Activated CD8-positive, alpha-beta memory T cell treated with anti-CD3 and anti-CD28 coated beads for 36 hours (primary cell): ENCODE measurements at regions not wholly inside any gene's neighbourhood (a gene's known extent, or its start where the extent isn't known, plus 50 kb on each side); places are given as distances from the start of the nearest gene placed in this dataset.
"Not testable (repeated sequence)": the region's sequence is repeated elsewhere in the genome, so short reads cannot be mapped to it uniquely, and the experiment has no call there.

Experiments
- CTCF ChIA-PET: fragments of 350-600 bp; sonication (Branson Sonifier 250); formaldehyde crosslinking; loops from one replicate; lab custom pipeline; 2021; ENCODE audit warnings: antibody characterized with exemption; lab: Charles Lee
- POLR2A ChIA-PET: fragments of 350-600 bp; sonication (Branson Sonifier 250); formaldehyde crosslinking; loops from one replicate; lab custom pipeline; 2021; ENCODE audit warnings: antibody characterized with exemption; lab: Charles Lee

DNA sequence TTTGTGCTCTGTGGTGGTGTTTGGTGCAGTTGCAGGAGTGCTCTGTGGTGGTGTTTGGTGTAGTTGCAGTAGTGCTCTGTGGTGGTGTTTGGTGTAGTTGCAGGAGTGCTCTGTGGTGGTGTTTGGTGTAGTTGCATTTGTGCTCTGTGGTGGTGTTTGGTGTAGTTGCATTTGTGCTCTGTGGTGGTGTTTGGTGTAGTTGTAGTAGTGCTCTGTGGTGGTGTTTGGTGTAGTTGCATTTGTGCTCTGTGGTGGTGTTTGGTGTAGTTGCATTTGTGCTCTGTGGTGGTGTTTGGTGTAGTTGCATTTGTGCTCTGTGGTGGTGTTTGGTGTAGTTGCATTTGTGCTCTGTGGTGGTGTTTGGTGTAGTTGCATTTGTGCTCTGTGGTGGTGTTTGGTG, 705.7 kb upstream of the FRG1 start:
- CTCF ChIA-PET, POLR2A ChIA-PET: not testable (repeated sequence)

DNA sequence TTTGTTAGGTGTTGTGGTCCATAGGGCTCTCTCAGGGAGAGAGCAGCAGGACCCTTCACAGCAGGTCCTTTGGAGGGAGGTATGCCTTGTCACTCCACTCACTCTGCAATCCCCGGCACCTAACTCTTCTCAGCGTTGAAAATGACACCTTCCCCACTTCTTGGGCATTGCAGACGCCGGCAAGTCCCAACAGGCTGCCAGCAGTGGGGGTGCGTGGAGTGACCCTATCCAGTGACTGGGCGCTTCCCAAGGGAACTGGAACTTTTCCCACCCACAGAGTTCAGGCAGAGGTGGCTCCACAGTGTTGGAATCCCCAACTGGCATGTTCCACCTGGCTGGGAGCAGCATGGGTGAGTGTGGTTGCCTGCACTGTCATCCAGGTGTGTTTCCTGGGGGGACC, 705.1 kb upstream of the FRG1 start:
- ChIA-PET CTCF (no interaction called here), POLR2A (no interaction called here)

DNA sequence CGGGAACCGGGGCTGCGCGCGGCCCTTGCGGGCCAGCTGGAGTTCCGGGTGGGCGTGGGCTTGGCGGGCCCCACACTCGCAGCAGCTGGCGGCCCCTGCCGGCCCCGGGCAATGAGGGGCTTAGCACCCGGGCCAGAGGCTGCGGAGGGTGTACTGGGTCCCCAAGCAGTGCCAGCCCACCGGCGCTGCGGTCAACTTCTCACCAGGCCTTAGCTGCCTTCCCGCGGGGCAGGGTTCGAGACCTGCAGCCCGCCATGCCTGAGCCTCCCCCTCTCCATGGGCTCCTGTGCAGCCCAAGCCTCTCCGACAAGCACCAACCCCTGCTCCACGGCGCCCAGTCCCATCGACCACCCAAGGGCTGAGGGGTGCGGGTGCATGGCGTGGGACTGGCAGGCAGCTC, 704.4 kb upstream of the FRG1 start:
- POLR2A ChIA-PET, CTCF ChIA-PET: not testable (repeated sequence)

DNA sequence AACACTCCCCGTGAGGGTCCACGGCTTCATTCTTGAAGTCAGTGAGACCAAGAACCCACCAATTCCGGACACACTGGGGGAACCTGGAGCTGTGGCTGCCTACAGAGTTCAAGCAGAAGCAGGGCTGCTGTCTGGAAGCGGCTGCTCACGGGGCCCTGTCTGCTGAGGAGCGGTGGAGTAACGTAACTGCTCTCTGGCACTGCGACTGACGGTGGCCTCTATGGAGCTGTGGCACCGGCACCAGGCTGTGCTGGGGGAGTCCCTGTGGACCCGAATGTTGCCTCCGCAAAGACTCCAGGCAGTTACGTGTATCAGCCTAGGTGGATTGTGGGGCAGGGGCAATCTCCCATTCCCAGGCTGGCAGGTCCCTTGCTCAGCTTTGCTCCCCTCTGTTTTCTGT, 703.3 kb upstream of the FRG1 start:
- POLR2A ChIA-PET: no interaction called here

DNA sequence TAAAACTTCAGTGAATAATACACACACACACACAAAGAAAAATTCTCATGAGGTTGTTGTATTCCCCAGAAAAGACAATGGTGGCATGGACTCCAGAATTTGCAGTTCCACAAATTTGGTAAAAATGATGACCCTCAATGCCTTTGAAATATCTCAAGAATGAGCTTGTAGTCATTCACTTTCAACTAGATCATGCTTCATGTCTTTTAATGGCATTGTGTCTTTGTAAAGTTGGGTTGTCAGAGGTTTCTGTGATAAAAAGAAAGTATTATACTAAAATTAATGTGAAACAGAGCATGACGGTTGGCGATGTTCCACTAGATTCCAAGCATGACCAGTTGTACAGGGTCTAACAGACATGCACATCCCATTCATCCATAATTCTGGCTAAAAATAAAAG, 685.0 kb upstream of the FRG1 start:
- POLR2A ChIA-PET: no interaction called here
- CTCF ChIA-PET: no interaction called here

More for the DNA sequence above, 703.3 kb upstream of the FRG1 start:
- CTCF ChIA-PET: no interaction called here

DNA sequence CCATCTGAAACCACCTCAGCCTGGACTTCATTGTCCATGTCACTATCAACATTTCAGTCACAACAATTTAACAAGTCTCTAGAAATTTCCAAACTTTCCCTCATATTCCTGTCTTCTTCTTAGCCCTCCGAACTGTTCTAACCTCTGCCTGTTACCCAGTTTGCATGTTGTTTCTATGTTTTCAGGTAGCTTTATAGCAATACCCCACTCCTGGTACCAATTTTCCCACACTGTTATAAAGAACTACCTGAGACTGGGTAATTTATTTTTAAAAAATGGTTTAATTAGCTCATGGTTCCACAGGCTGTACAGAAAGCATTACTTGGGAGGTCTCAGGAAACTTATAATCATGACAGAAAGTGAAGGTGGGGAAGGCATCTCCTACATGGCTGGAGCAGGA, 679.2 kb upstream of the FRG1 start:
- POLR2A ChIA-PET: no interaction called here

DNA sequence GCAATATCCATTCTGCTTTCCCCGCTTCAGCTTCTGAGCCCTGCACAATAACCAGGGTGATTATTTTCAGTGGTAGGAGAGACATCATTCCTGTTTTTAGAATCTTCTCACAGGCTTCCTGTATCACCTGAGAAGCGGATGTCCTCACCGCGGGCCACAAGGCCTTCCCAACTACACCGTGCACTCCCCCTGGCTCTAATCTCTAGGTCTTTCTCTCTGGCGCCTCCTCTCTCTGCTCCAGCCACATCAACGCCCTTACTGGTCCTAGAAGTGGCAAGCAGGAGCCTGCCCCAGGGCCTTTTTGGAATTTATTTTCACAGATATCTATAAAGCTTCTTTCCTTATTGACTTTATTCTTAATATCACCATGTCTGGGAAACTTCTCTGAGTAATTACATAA, 675.2 kb upstream of the FRG1 start:
- CTCF ChIA-PET: no interaction called here
- POLR2A ChIA-PET: no interaction called here

More for the DNA sequence above, 679.2 kb upstream of the FRG1 start:
- CTCF ChIA-PET: no interaction called here

DNA sequence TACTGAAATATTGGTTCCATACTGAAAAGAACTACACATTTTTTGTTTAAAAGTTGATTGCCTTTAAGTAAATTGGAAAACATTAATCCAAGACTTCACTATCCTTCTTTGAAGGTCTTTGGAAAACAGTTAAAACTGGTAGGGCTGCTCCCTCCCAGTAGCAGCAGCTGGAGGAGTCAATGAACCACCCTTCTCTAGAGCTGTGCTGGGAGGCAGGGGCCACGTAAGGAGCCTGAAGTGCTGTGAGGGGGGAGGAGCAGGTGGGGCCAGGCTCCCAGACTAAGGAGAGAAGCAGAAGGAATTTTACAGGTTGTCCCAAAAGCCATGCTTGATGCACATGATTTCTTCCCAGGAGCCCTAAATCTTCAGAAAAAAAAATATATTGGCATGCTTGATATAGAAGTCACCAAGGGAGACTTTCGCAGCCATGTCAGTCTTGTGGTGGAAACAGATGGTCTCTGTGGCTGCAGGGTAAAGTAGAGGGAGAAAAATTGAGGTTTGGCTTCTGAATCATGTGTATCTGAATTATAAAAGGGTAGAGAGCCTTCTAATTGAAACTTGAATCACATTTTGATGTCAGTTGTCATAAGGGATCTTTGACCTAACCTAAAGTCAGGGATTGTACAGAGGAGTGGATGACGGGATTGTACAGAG, 673.2 kb upstream of the FRG1 start:
- POLR2A ChIA-PET: no interaction called here
- CTCF ChIA-PET: no interaction called here

DNA sequence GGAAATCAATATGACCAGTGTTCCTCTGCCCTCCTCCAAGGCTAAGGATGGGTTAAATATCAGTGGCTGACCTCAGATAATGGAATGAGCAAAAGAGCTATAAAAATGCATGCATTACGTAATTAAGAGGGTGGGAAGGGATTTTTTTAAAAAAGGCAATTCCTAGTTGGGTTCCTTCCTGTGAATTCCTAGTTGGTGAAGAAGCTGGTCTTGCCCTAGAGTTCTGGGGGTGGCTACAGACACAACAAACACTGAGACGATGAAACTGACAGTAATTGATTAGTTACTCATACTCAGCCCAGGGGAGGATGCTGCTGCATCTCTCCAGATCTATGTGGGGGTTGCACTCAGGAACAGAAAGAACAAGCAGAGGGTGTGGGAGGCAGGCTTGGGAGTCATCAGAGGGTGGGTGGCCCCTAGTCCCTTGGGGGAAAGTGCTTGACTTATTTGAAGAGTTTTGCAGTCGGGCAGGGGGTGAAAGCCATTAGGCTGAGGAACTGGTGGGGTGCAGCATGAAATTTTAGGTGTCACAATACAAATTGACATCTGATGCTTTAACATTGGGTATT, 662.0 kb upstream of the FRG1 start:
- POLR2A ChIA-PET: no interaction called here
- CTCF ChIA-PET: no interaction called here

DNA sequence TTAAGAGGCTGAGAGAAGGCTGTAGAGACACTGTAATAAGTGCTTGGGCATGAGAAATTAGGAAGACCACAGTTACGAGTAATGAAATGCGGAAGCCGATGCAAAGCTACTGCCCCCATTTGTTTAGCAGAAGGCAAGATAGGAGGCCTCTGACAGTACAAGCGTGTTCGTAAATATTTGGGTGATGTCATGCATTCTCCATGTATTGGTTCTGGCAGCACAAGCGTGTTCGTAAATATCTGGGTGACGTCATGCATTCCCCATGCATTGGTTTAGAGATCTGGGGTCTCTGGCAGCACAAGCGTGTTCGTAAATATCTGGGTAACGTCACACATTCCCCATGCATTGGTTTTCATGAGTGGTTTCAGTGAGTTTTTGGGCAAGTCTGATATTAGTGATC, 661.5 kb upstream of the FRG1 start:
- ChIA-PET CTCF (no interaction called here), POLR2A (no interaction called here)

DNA sequence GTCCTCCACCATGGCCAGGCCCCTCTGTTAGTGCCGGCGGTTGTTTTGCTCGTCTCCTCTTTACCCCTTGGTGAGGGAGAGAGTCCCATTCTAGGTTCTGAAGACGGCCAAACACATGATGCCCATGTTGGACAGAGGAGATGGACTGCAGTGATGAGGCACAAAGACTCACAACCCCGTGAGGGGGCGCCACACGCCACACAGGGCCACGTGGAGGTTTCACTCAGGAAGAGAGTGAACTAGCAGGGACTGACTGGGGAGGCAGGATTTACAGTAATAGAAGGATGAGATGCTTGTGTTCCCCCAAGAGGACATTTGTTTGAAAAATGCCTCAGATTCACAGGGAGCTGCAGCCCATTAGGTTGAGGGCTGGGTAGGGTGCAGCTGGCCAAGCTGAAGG, 655.3 kb upstream of the FRG1 start:
- ChIA-PET CTCF (interaction anchor here (0.6 kb wide), 1 partner anchor 1063 kb away, joined by 4 read pairs; no protein-coding TSS in a partner anchor), POLR2A (no interaction called here)

DNA sequence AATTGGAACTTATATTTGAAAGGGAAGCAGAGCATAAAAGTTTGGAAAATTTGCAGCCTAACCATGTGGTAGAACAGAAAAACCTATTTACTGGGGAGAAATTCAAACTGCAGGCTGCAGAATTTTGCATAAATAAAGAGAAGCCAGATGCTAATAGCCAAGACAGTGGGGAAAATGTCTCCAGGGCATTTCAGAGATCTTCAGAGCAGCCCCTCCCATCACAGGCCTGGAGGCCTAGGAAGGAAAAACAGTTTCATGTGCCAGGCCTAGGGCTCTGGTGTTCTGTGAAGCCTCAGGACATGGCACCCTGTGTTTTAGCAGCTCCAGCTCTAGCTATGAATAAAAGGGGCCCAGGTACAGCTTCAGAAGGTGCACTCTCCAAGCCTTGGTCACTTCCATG, 648.7 kb upstream of the FRG1 start:
- POLR2A ChIA-PET: no interaction called here
- CTCF ChIA-PET: no interaction called here

DNA sequence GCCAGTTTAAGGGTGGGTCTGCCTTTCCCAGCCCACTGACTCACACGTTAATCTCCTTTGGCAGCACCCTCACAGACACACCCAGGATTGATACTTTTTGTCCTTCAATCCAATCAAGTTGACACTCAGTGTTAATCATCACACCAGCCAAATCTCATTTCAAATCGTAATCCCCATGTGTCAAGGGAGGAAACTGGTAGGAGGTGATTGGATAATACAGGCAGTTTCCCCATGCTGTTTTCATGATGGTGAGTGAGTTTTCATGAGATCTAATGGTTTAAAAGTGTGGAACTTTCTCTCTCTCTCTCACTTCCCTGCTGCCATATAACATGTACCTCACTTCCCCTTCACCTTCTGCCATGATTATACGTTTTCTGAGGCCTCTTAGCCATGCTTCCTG, 647.2 kb upstream of the FRG1 start:
- POLR2A ChIA-PET: no interaction called here
- CTCF ChIA-PET: no interaction called here

DNA sequence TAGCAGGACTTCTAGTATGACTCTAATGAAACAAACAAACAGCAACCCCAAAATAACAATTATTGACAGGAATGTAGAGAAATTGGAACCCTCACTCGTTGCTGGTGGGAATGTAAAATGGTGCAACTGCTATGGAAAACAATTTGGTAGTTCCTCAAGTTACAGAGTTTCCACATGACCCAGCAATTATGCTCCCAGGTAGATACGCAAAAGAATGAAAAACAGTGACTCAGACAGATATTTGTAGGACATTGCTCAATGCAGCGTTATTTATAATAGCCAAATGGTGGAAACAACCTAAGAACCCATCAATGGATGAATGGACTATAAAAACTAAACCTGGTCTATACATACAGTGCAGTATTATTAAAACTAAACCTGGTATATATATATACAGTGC, 646.1 kb upstream of the FRG1 start:
- ChIA-PET POLR2A (no interaction called here), CTCF (no interaction called here)

DNA sequence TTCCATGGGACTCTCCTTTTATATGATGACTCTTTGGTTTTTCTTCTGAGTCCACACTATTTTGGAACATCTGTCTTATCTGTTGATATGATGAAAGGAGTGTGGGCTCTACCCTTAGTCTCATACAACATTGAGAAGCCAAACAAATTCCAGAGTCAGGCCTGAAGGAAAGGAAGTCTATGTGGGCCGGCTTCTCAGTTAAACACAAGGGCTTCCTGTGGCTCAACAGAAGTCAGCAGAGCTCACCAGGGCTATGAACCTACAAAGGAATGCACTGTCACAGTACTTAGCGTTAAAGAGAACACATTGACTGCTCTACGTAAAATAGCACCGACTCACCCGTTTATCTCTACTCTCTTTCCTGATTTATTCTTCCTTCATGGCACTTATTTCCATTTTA, 641.0 kb upstream of the FRG1 start:
- ChIA-PET POLR2A (no interaction called here), CTCF (no interaction called here)

DNA sequence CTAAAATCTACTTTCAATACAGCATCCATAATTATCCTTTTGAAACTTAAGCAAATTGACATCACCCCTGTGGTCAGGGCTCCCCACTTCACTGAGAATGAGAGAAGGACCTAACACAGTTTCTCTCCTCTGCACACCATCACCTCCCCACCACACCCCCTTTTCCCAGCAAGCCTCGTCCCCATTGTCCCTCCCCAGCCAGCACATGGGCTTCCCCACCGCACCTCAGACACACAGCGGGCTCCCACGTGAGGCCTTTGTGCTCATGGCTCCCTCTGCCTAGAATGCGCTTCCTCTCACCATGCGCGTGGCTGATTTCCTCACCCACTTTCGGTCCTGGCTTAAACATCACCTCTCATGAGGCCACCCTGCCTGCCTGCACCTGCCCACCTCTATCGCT, 639.0 kb upstream of the FRG1 start:
- POLR2A ChIA-PET: no interaction called here
- CTCF ChIA-PET: no interaction called here

DNA sequence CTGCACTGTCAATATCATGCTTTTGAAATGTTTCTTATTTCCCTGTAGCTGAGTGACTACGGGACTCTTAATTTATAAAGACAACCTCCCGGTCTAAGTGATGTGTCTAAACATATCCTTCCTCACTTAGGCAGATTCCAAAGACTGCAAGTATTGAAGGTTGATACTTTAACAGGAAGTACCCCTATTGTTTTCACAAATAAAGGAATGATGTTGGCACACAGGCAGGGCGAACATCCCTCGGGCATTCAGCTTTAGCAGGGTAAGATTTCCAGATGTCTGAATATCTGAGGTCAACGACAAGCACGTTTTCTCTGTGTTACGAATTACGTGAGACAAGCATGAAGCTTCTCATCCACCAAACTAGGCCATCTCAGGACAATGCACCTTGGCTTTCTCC, 638.0 kb upstream of the FRG1 start:
- ChIA-PET POLR2A (no interaction called here), CTCF (no interaction called here)

DNA sequence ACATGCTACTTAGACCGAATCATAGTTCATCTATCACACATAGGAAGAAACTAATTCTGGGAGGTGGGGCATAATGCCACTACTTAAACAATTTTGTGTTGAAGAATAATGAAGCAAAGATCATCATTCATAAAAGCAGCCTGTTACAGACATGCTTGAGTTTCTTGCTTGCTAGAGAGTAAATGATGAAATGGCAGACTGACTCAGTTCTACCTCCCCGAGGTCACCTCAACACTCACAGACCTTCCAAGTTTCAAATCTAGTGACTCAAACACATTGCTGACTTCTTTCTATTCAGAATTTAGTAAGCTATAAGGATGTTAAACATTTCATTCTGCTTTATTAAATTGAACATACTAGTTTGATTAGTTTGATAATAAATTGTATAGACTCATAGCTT, 636.5 kb upstream of the FRG1 start:
- ChIA-PET POLR2A (no interaction called here), CTCF (no interaction called here)

DNA sequence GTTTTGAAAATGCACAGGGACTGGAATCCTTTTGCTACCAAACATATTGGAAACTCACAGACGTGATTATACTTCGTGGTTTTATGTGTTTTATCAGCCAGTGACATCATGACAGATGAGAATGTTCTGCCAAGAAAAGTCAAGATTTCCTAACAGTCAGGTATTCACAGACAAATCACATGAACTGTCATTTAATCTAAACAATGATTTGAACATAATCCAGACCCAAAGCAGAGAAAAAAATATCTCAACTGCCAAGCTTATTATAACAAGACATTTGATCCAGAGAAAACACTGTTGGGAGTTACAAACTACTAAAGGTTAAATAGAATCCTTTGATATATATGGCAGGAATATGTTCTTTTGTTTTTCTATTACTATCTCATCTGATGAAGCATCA, 635.9 kb upstream of the FRG1 start:
- CTCF ChIA-PET: no interaction called here
- POLR2A ChIA-PET: no interaction called here

DNA sequence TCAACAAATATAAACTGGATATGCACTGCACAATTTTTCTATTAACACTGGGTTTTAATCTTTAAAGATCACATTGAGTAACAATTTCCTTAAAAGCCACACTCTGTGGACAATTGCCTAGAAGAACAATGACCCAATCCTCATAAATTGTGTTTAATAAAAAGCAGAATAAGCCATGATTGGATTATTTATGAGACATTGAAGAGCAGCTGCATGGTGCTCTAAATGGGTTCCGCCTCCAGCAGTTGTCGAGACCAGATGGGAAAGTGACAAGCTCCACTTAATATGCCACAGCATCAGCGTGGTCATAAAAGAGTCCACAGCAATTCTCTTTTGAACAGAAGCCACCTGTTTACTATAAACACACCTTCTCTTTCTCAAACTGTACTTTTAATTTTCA, 635.2 kb upstream of the FRG1 start:
- ChIA-PET CTCF (no interaction called here), POLR2A (no interaction called here)

DNA sequence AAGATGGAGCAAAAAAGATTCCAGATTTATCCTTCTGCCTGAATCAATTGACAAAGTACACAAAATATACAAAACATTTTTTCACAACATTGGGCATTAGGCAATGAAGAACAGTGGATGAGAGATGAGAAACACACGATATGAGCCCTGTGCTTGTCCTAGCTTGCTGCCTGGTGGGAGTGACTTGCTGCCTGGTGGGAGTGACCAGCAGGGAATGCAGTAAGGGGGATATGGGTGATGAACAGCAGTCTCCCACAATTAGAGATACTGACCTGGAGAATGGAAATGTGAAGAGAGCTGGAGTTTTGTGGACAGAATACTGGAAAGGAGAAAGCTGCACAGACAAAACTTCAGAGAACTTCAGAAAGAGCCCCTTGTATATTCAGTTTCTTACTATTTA, 629.4 kb upstream of the FRG1 start:
- ChIA-PET POLR2A (no interaction called here), CTCF (no interaction called here)

DNA sequence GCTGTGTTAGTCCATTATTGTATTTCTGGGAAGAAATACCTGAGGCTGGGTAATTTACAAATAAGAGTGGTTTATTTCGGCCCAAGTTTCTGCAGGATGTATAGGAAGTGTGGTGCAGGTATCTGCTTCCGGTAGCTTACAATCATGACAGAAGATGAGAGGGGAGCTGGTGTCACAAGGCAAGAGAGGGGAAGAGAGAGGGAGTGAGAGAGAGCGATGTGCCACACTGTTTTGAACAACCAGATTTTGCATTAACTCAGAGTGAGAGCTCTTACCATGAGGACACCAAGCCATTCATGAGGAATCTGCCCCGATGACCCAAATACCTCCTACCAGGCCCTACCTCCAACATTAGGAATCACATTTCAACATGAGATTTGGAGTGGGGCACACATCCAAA, 627.6 kb upstream of the FRG1 start:
- POLR2A ChIA-PET: no interaction called here
- CTCF ChIA-PET: no interaction called here
